ENCODE measurements at regions not wholly inside any gene's neighbourhood (a gene's known extent, or its start where the extent isn't known, plus 50 kb on each side); places are given as distances from the start of the nearest gene placed in this dataset.
"Not testable (repeated sequence)": the region's sequence is repeated elsewhere in the genome, so short reads cannot be mapped to it uniquely, and the experiment has no call there.

GRCh38 chr18:66410692-66411091 is 193.2 kb downstream of the CDH19 start:
- DNase-seq (ENCODE audit: low read depth, low spot score): no peak
- TF ChIP-seq CTCF (IDR thresholded peaks at IDR 0.05; ENCODE audit: insufficient read depth, low read length, missing control alignments): no peak
- H3K4me3 ChIP-seq (ENCODE audit: low read depth, low read length): no peak overlapping the region
- POLR2A ChIA-PET: no interaction called here
- CTCF ChIA-PET: no interaction called here

GRCh38 chr18:66395671-66396218 is 208.1 kb downstream of the CDH19 start:
- CTCF ChIA-PET: no interaction called here

GRCh38 chr18:66393463-66393862 is 210.4 kb downstream of the CDH19 start:
- H3K4me3 ChIP-seq (ENCODE audit: low read depth, low read length): no peak overlapping the region
- DNase-seq (ENCODE audit: low read depth, low spot score): no peak
- TF ChIP-seq CTCF (IDR thresholded peaks at IDR 0.05; ENCODE audit: insufficient read depth, low read length, missing control alignments): no peak
- POLR2A ChIA-PET: no interaction called here
- CTCF ChIA-PET: no interaction called here

More at GRCh38 chr18:66395671-66396218, 208.1 kb downstream of the CDH19 start:
- DNase-seq (ENCODE audit: low read depth, low spot score): no peak
- H3K4me3 ChIP-seq (ENCODE audit: low read depth, low read length): no peak overlapping the region
- TF ChIP-seq CTCF (IDR thresholded peaks at IDR 0.05; ENCODE audit: insufficient read depth, low read length, missing control alignments): no peak
- POLR2A ChIA-PET: no interaction called here

- ChIA-PET POLR2A (no interaction called here), CTCF (no interaction called here)
- no peak for TF ChIP-seq CTCF (IDR thresholded peaks at IDR 0.05; ENCODE audit: insufficient read depth, low read length, missing control alignments)
- H3K4me3 ChIP-seq (ENCODE audit: low read depth, low read length): no peak overlapping the region
- no peak for DNase-seq (ENCODE audit: low read depth, low spot score)
Measured at GRCh38 chr18:66377291-66377690, 226.6 kb downstream of the CDH19 start.

- CTCF ChIA-PET; DNase-seq (ENCODE audit: low read depth, low spot score); H3K4me3 ChIP-seq (ENCODE audit: low read depth, low read length); POLR2A ChIA-PET: not testable (repeated sequence)
Measured at GRCh38 chr18:66375391-66375790, 228.5 kb downstream of the CDH19 start.

GRCh38 chr18:66346833-66347588 is 256.9 kb downstream of the CDH19 start:
- DNase-seq (ENCODE audit: low read depth, low spot score): no peak
- ChIA-PET POLR2A (no interaction called here), CTCF (no interaction called here)
- H3K4me3 ChIP-seq (ENCODE audit: low read depth, low read length): no peak overlapping the region
- TF ChIP-seq CTCF (IDR thresholded peaks at IDR 0.05; ENCODE audit: insufficient read depth, low read length, missing control alignments): no peak

GRCh38 chr18:66344227-66344626 is 259.7 kb downstream of the CDH19 start:
- DNase-seq (ENCODE audit: low read depth, low spot score): no peak
- CTCF ChIA-PET: no interaction called here
- POLR2A ChIA-PET: no interaction called here
- H3K4me3 ChIP-seq (ENCODE audit: low read depth, low read length): no peak overlapping the region
- no peak for TF ChIP-seq CTCF (IDR thresholded peaks at IDR 0.05; ENCODE audit: insufficient read depth, low read length, missing control alignments)
